Ishikawa (cell line): ENCODE measurements at regions not wholly inside any gene's neighbourhood (a gene's known extent, or its start where the extent isn't known, plus 50 kb on each side); places are given as distances from the start of the nearest gene placed in this dataset.

Source experiments
- CEBPB ChIP-seq: IDR thresholded peaks from 2 replicates; pipeline ENCODE4 v1.6.1; 2012
- CREB1 ChIP-seq: IDR thresholded peaks from 2 replicates; pipeline ENCODE4 v1.6.1; 2012; ENCODE audit warnings: low read depth
- EGR1 ChIP-seq: IDR thresholded peaks from 2 replicates; pipeline ENCODE4 v1.6.1; 2012
- EP300 ChIP-seq: IDR thresholded peaks from 2 replicates; pipeline ENCODE4 v1.6.1; 2012; ENCODE audit warnings: borderline replicate concordance
- FOXM1 ChIP-seq: IDR thresholded peaks from 2 replicates; pipeline ENCODE4 v1.6.1; 2012; ENCODE audit warnings: low read depth, borderline replicate concordance
- NFIC ChIP-seq: IDR thresholded peaks from 2 replicates; pipeline ENCODE4 v1.6.1; 2012
- RAD21 ChIP-seq: IDR thresholded peaks from 2 replicates; pipeline ENCODE4 v1.6.1; 2012; ENCODE audit warnings: low read depth
- REST ChIP-seq: IDR thresholded peaks from 2 replicates; pipeline ENCODE4 v1.6.1; 2012; ENCODE audit warnings: low read depth, mild to moderate bottlenecking
- TAF1 ChIP-seq: IDR thresholded peaks from 2 replicates; pipeline ENCODE4 v1.6.1; 2012; ENCODE audit warnings: low read depth, mild to moderate bottlenecking
- TCF12 ChIP-seq: IDR thresholded peaks from 2 replicates; pipeline ENCODE4 v1.6.1; 2012; ENCODE audit warnings: low read depth
- TEAD4 ChIP-seq: IDR thresholded peaks from 2 replicates; pipeline ENCODE4 v1.6.1; 2012
- USF1 ChIP-seq: IDR thresholded peaks from 2 replicates; pipeline ENCODE4 v1.6.1; 2012
- YY1 ChIP-seq: IDR thresholded peaks from 2 replicates; pipeline ENCODE4 v1.6.1; 2012; ENCODE audit warnings: low read depth
- ZBTB7A ChIP-seq: IDR thresholded peaks from 2 replicates; pipeline ENCODE4 v1.6.1; 2012; ENCODE audit warnings: low read depth
- TF ChIP-seq, protein P1 (sequence below): IDR thresholded peaks from 2 replicates; pipeline ENCODE4 v1.6.1; 2012

DNA sequence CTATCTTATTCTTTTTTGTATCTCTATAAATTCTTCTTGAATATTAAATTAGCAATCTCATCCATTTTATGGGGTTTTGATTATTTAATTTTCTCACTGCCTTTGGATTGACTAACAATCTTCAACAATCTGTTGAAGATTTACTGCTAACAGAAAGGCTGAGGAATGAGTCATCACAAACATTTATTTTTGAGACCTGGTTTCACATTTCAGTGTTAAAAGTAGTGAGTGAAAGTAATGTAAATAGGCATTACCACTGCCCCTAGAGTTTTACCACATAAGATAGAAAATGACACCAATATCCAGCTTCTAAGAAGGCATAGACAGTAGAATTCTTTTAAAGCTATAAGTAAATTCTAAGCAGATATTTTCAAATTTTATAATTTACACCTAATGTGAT lies 472.8 kb downstream of the OLFM4 start:
- TF ChIP-seq CEBPB (no peak), TAF1 (no peak), RAD21 (no peak), REST (no peak), USF1 (no peak)

DNA sequence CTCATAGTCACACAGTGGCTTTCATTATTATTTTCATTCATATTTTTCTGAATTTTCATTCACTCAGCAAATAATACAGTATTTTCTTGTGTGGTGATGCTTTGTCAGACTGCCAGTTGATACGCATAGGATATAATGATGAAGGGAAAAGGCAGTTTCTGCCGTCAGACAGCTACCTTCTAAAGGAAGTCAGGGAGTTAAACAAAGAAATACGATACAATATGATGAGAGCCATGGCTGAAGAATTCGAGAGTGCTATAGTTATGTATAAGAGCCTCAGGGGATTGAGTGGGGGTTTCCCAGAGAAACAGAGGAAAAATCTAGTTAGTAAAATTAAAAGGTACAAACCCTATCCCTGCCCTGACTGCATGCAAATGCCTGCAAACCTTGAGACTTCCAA lies 479.1 kb downstream of the OLFM4 start:
- TF ChIP-seq FOXM1 (no peak), USF1 (no peak)
- TF ChIP-seq, protein P1, sequence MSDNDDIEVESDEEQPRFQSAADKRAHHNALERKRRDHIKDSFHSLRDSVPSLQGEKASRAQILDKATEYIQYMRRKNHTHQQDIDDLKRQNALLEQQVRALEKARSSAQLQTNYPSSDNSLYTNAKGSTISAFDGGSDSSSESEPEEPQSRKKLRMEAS, result no peak

GRCh38 chr13:53512635-53513034 lies 484.0 kb downstream of the OLFM4 start:
- TF ChIP-seq CREB1, result no peak
- no peak for TF ChIP-seq EGR1
- no peak for TF ChIP-seq TEAD4
- TF ChIP-seq NFIC, result no peak
- no peak for TF ChIP-seq REST
- TF ChIP-seq USF1, result no peak
- TF ChIP-seq ZBTB7A, result no peak
- TF ChIP-seq RAD21, result no peak
- no peak for TF ChIP-seq EP300
- no peak for TF ChIP-seq FOXM1
- TF ChIP-seq TAF1, result no peak

GRCh38 chr13:53513226-53513625 lies 484.6 kb downstream of the OLFM4 start:
- no peak for TF ChIP-seq USF1
- TF ChIP-seq CEBPB, result no peak
- TF ChIP-seq TCF12, result no peak
- TF ChIP-seq EP300, result no peak
- no peak for TF ChIP-seq REST
- TF ChIP-seq NFIC, result no peak
- no peak for TF ChIP-seq FOXM1
- TF ChIP-seq TAF1, result no peak
- no peak for TF ChIP-seq YY1
- no peak for TF ChIP-seq RAD21
- TF ChIP-seq CREB1, result no peak
- TF ChIP-seq, protein P1, result no peak
- TF ChIP-seq TEAD4, result no peak
- TF ChIP-seq ZBTB7A, result no peak
- TF ChIP-seq EGR1, result no peak

GRCh38 chr13:53520132-53520531 lies 491.5 kb downstream of the OLFM4 start:
- TF ChIP-seq RAD21 (no peak), ZBTB7A (no peak), CREB1 (no peak), EGR1 (no peak), USF1 (no peak), TEAD4 (no peak), TCF12 (no peak), REST (no peak), EP300 (no peak), NFIC (no peak), TAF1 (no peak), YY1 (no peak), CEBPB (no peak), FOXM1 (no peak)
- TF ChIP-seq, protein P1, result no peak
